ENCODE measurements at regions not wholly inside any gene's neighbourhood (a gene's known extent, or its start where the extent isn't known, plus 50 kb on each side); places are given as distances from the start of the nearest gene placed in this dataset.

GRCh38 chr21:15272171-15272570 lies 207.4 kb upstream of the NRIP1 start:
- intact Hi-C loops (cut with micrococcal nuclease) = no loop called here
- Histone ChIP-seq H3K4me1 (ENCODE audit: control insufficient read depth in 2 of 2, insufficient read depth in 2 of 2, low read length in 2 of 2) (no peaks in the 10 kb centered on the region), H3K9me3 (ENCODE audit: control insufficient read depth in 2 of 3, low read length in 3 of 3) (no peaks in the 10 kb centered on the region), H3K27ac (ENCODE audit: low read depth, low read length) (no peak overlapping the region), H3K4me3 (ENCODE audit: low read length) (no peak overlapping the region), H3K27me3 (ENCODE audit: control insufficient read depth in 2 of 2, insufficient read depth in 2 of 2, low read length in 2 of 2) (peaks cover 0 to 4% of the 10 kb centered on the region in 2 donors), H3K36me3 (ENCODE audit: control insufficient read depth in 2 of 3, insufficient read depth in 3 of 3, low read length in 3 of 3) (no peaks in the 10 kb centered on the region)
- H3K9me3 Mint-ChIP-seq = no peaks in the 10 kb centered on the region
- DNase-seq (no peak), ATAC-seq (no peak)
- H3K4me3 Mint-ChIP-seq = no peak overlapping the region
- ChIA-PET CTCF (no interaction called here), POLR2A (no interaction called here)
- H3K36me3 Mint-ChIP-seq = no peaks in the 10 kb centered on the region
- H3K27ac Mint-ChIP-seq = no peak overlapping the region
- H3K27me3 Mint-ChIP-seq = peaks cover 0 to 6% (median 0%) of the 10 kb centered on the region in 5 donors
- peaks cover 0 to 2% (median 0%) of the 10 kb centered on the region in 7 donors for H3K4me1 Mint-ChIP-seq

DNA sequence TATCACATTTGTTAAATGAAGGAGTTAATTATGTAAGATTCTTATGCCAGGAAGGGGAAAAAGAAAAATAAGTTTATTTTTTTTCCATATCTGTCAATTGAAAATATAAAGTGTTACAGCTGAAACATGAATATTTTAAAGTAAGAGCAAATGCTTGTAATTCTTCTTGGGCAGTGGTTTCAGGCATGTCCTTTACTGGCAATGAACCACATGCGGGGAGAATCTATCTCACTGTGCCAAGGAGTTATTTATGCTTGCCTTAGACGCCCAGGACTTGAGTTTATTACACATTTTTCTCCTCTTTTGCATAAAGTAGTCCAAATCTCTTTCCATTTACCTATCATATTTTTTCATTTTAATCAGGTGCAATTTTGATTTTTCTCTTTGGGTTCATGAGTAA lies 207.8 kb upstream of the NRIP1 start:
- H3K4me3 Mint-ChIP-seq = no peak overlapping the region
- intact Hi-C loops (cut with micrococcal nuclease) = no loop called here
- H3K27me3 Mint-ChIP-seq = peaks cover 0 to 6% (median 0%) of the 10 kb centered on the region in 5 donors
- no peaks in the 10 kb centered on the region for H3K36me3 ChIP-seq (ENCODE audit: control insufficient read depth in 2 of 3, insufficient read depth in 3 of 3, low read length in 3 of 3)
- ChIA-PET CTCF (no interaction called here), POLR2A (no interaction called here)
- ATAC-seq (no peak), DNase-seq (no peak)
- H3K4me3 ChIP-seq (ENCODE audit: low read length) = no peak overlapping the region
- H3K36me3 Mint-ChIP-seq = no peaks in the 10 kb centered on the region
- no peak overlapping the region for H3K27ac Mint-ChIP-seq
- no peak overlapping the region for H3K27ac ChIP-seq (ENCODE audit: low read depth, low read length)
- no peaks in the 10 kb centered on the region for H3K9me3 Mint-ChIP-seq
- H3K9me3 ChIP-seq (ENCODE audit: control insufficient read depth in 2 of 3, low read length in 3 of 3) = no peaks in the 10 kb centered on the region
- no peaks in the 10 kb centered on the region for H3K4me1 ChIP-seq (ENCODE audit: control insufficient read depth in 2 of 2, insufficient read depth in 2 of 2, low read length in 2 of 2)
- peaks cover 0 to 2% (median 0%) of the 10 kb centered on the region in 7 donors for H3K4me1 Mint-ChIP-seq
- peaks cover 0 to 4% of the 10 kb centered on the region in 2 donors for H3K27me3 ChIP-seq (ENCODE audit: control insufficient read depth in 2 of 2, insufficient read depth in 2 of 2, low read length in 2 of 2)

DNA sequence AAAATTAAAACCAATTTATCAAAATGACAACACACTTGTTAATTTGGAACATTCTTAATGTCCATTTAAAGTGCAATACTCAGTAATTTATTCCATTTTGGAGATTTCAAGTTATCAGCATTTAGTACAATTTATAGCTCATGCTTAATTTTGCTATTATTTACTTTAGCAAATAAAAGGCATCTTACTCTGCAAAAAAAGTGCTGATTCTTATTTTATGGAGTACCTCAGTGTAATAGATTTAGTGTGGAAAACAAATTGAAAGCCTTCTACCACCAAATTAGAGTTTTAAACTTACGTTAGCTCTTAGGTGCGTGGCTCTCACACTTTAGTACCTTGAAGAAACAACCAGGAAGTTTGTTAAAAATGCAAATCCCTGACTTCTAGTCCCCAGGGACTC lies 208.4 kb upstream of the NRIP1 start:
- ChIA-PET POLR2A (no interaction called here), CTCF (no interaction called here)
- Histone ChIP-seq H3K27ac (ENCODE audit: low read depth, low read length) (no peak overlapping the region), H3K4me3 (ENCODE audit: low read length) (no peak overlapping the region), H3K27me3 (ENCODE audit: control insufficient read depth in 2 of 2, insufficient read depth in 2 of 2, low read length in 2 of 2) (peaks cover 0 to 4% of the 10 kb centered on the region in 2 donors), H3K9me3 (ENCODE audit: control insufficient read depth in 2 of 3, low read length in 3 of 3) (no peaks in the 10 kb centered on the region), H3K4me1 (ENCODE audit: control insufficient read depth in 2 of 2, insufficient read depth in 2 of 2, low read length in 2 of 2) (no peaks in the 10 kb centered on the region), H3K36me3 (ENCODE audit: control insufficient read depth in 2 of 3, insufficient read depth in 3 of 3, low read length in 3 of 3) (no peaks in the 10 kb centered on the region)
- Mint-ChIP-seq H3K9me3 (no peaks in the 10 kb centered on the region), H3K27ac (no peak overlapping the region), H3K36me3 (no peaks in the 10 kb centered on the region), H3K4me3 (no peak overlapping the region), H3K4me1 (peaks cover 0 to 2% (median 0%) of the 10 kb centered on the region in 7 donors), H3K27me3 (peaks cover 0 to 7% (median 0%) of the 10 kb centered on the region in 5 donors)
- DNase-seq = no peak
- intact Hi-C loops (cut with micrococcal nuclease) = no loop called here
- ATAC-seq = no peak

- no peak overlapping the region for H3K4me3 ChIP-seq (ENCODE audit: low read length)
- no peak overlapping the region for H3K27ac ChIP-seq (ENCODE audit: low read depth, low read length)
- Mint-ChIP-seq H3K9me3 (no peaks in the 10 kb centered on the region), H3K4me3 (no peak overlapping the region), H3K27me3 (peaks cover 0 to 9% (median 0%) of the 10 kb centered on the region in 5 donors), H3K27ac (no peak overlapping the region), H3K4me1 (peaks cover 0 to under 1% (median 0%) of the 10 kb centered on the region in 7 donors), H3K36me3 (no peaks in the 10 kb centered on the region)
- peaks cover 0 to 4% of the 10 kb centered on the region in 2 donors for H3K27me3 ChIP-seq (ENCODE audit: control insufficient read depth in 2 of 2, insufficient read depth in 2 of 2, low read length in 2 of 2)
- CTCF ChIA-PET = no interaction called here
- no peaks in the 10 kb centered on the region for H3K9me3 ChIP-seq (ENCODE audit: control insufficient read depth in 2 of 3, low read length in 3 of 3)
- ATAC-seq (no peak), DNase-seq (no peak)
- no peaks in the 10 kb centered on the region for H3K36me3 ChIP-seq (ENCODE audit: control insufficient read depth in 2 of 3, insufficient read depth in 3 of 3, low read length in 3 of 3)
- POLR2A ChIA-PET = no interaction called here
- intact Hi-C loops (cut with micrococcal nuclease) = no loop called here
- no peaks in the 10 kb centered on the region for H3K4me1 ChIP-seq (ENCODE audit: control insufficient read depth in 2 of 2, insufficient read depth in 2 of 2, low read length in 2 of 2)
Measured at GRCh38 chr21:15274701-15275485, 210.1 kb upstream of the NRIP1 start.

DNA sequence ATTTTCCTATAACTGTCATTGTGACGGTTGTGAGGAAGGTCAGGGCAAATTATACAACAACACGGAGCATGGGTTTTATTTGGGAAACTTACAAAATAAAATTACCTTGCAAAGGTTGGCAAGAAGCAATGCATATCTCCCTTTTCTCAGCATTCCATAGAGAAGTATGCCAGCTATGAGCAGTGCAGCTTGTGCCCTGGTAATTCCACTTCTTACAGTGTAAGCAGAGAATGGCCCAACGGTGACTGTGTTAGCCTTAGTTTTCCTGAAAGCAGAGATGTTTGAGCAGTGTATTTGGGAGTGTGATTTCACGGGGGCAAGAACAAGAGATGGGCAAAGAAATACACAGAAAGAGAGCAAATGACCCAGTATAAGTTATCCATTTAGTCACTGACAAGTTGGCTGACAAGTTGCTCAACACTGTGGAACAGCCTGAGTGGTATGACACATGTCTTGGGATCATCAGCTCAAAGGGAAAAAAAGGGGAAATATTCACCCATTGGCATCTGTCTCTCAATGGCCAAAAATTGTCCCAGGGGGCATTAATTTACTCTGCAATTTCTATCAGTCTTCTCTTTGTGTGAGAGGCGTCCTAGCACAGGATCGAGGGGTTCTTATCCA lies 210.9 kb upstream of the NRIP1 start:
- H3K27ac Mint-ChIP-seq = no peak overlapping the region
- H3K4me3 Mint-ChIP-seq = no peak overlapping the region
- H3K4me1 ChIP-seq (ENCODE audit: control insufficient read depth in 2 of 2, insufficient read depth in 2 of 2, low read length in 2 of 2) = no peaks in the 10 kb centered on the region
- H3K36me3 Mint-ChIP-seq = no peaks in the 10 kb centered on the region
- peaks cover 0 to 9% (median 0%) of the 10 kb centered on the region in 5 donors for H3K27me3 Mint-ChIP-seq
- no peaks in the 10 kb centered on the region for H3K9me3 ChIP-seq (ENCODE audit: control insufficient read depth in 2 of 3, low read length in 3 of 3)
- no peaks in the 10 kb centered on the region for H3K4me1 Mint-ChIP-seq
- H3K9me3 Mint-ChIP-seq = no peaks in the 10 kb centered on the region
- no peak for DNase-seq
- no peak overlapping the region for H3K4me3 ChIP-seq (ENCODE audit: low read length)
- ChIA-PET POLR2A (no interaction called here), CTCF (no interaction called here)
- H3K27ac ChIP-seq (ENCODE audit: low read depth, low read length) = no peak overlapping the region
- no peak for ATAC-seq
- H3K27me3 ChIP-seq (ENCODE audit: control insufficient read depth in 2 of 2, insufficient read depth in 2 of 2, low read length in 2 of 2) = peaks cover 0 to 4% of the 10 kb centered on the region in 2 donors
- intact Hi-C loops (cut with micrococcal nuclease) = no loop called here
- no peaks in the 10 kb centered on the region for H3K36me3 ChIP-seq (ENCODE audit: control insufficient read depth in 2 of 3, insufficient read depth in 3 of 3, low read length in 3 of 3)

GRCh38 chr21:15276243-15276642 lies 211.4 kb upstream of the NRIP1 start:
- Histone ChIP-seq H3K36me3 (ENCODE audit: control insufficient read depth in 2 of 3, insufficient read depth in 3 of 3, low read length in 3 of 3) (no peaks in the 10 kb centered on the region), H3K27ac (ENCODE audit: low read depth, low read length) (no peak overlapping the region), H3K27me3 (ENCODE audit: control insufficient read depth in 2 of 2, insufficient read depth in 2 of 2, low read length in 2 of 2) (no peaks in the 10 kb centered on the region), H3K4me1 (ENCODE audit: control insufficient read depth in 2 of 2, insufficient read depth in 2 of 2, low read length in 2 of 2) (no peaks in the 10 kb centered on the region), H3K9me3 (ENCODE audit: control insufficient read depth in 2 of 3, low read length in 3 of 3) (no peaks in the 10 kb centered on the region), H3K4me3 (ENCODE audit: low read length) (no peak overlapping the region)
- no peaks in the 10 kb centered on the region for H3K4me1 Mint-ChIP-seq
- H3K36me3 Mint-ChIP-seq = no peaks in the 10 kb centered on the region
- intact Hi-C loops (cut with micrococcal nuclease) = no loop called here
- CTCF ChIA-PET = no interaction called here
- H3K27me3 Mint-ChIP-seq = peaks cover 0 to 9% (median under 1%) of the 10 kb centered on the region in 5 donors
- no peak overlapping the region for H3K27ac Mint-ChIP-seq
- no peak for ATAC-seq
- POLR2A ChIA-PET = no interaction called here
- DNase-seq = no peak
- no peaks in the 10 kb centered on the region for H3K9me3 Mint-ChIP-seq
- no peak overlapping the region for H3K4me3 Mint-ChIP-seq

GRCh38 chr21:15277466-15277865 lies 212.7 kb upstream of the NRIP1 start:
- CTCF ChIA-PET = no interaction called here
- DNase-seq = no peak

More at GRCh38 chr21:15277466-15277865, 212.7 kb upstream of the NRIP1 start:
- intact Hi-C loops (cut with micrococcal nuclease) = no loop called here
- no peak overlapping the region for H3K4me3 Mint-ChIP-seq
- no peak for ATAC-seq
- Histone ChIP-seq H3K27ac (ENCODE audit: low read depth, low read length) (no peak overlapping the region), H3K4me3 (ENCODE audit: low read length) (no peak overlapping the region), H3K36me3 (ENCODE audit: control insufficient read depth in 2 of 3, insufficient read depth in 3 of 3, low read length in 3 of 3) (no peaks in the 10 kb centered on the region), H3K9me3 (ENCODE audit: control insufficient read depth in 2 of 3, low read length in 3 of 3) (no peaks in the 10 kb centered on the region), H3K4me1 (ENCODE audit: control insufficient read depth in 2 of 2, insufficient read depth in 2 of 2, low read length in 2 of 2) (no peaks in the 10 kb centered on the region), H3K27me3 (ENCODE audit: control insufficient read depth in 2 of 2, insufficient read depth in 2 of 2, low read length in 2 of 2) (no peaks in the 10 kb centered on the region)
- H3K27ac Mint-ChIP-seq = no peak overlapping the region
- POLR2A ChIA-PET = no interaction called here
- H3K27me3 Mint-ChIP-seq = peaks cover 0 to 9% (median 3%) of the 10 kb centered on the region in 5 donors
- H3K9me3 Mint-ChIP-seq = no peaks in the 10 kb centered on the region
- H3K4me1 Mint-ChIP-seq = no peaks in the 10 kb centered on the region
- no peaks in the 10 kb centered on the region for H3K36me3 Mint-ChIP-seq
